GM19043 (cell line): ENCODE measurements at regions not wholly inside any gene's neighbourhood (a gene's known extent, or its start where the extent isn't known, plus 50 kb on each side); places are given as distances from the start of the nearest gene placed in this dataset.

Experiments
- ATAC-seq: cut with Tn5 transposase; IDR thresholded peaks from one replicate; pipeline ENCODE4 v1.9.1; 2021; ENCODE audit warnings: low read depth; ENCODE audit not compliant: unreplicated experiment

DNA sequence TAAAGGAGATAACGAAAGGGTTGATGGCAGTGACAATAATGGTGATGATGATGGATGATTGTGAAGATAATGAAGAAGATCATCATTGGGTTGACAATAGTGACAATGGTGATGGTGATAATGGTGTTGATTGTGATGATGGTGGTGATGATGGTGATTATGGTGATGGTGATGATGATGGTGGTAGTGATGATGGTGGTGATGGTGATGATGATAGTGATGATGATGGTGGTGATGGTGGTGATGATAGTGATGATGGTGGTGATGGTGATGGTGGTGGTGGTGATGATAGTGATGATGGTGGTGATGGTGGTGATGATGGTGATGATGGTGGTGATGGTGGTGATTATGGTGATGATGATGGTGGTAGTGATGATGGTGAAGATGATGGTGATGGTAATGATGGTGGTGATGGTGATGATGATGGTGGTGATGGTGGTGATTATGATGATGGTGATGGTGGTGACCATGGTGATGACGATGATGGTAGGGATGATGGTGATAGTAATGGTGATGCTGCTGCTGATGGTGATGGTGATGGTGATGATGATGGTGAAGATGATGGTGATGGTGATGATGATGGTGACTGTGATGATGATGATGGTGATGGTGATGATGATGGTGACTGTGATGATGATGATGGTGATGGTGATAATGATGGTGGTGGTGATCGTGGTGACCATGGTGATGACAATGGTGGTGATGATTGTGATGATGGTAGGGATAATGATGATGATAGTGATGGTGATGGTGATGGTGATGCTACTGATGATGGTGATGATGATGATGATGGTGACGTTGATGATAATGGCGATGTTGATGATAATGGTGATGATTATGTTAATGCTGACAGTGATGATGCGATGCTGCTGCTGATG is 61.6 kb upstream of the NKX1-1 start:
- no peak for ATAC-seq

DNA sequence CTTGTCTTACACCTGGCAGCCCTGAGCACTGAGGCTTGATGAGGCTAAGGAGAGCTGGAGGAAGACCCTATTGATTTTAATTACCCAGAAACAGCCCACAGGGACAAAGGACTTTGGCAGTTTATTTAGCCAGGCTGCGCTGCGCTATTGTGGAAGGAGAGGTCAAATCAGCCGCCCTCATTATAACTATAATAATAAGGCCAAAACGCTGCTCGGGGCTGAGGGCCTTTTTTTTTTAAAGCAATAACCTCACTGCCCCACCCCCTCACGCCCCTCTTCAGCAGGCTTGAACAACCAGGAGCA is 60.6 kb upstream of the NKX1-1 start:
- no peak for ATAC-seq

DNA sequence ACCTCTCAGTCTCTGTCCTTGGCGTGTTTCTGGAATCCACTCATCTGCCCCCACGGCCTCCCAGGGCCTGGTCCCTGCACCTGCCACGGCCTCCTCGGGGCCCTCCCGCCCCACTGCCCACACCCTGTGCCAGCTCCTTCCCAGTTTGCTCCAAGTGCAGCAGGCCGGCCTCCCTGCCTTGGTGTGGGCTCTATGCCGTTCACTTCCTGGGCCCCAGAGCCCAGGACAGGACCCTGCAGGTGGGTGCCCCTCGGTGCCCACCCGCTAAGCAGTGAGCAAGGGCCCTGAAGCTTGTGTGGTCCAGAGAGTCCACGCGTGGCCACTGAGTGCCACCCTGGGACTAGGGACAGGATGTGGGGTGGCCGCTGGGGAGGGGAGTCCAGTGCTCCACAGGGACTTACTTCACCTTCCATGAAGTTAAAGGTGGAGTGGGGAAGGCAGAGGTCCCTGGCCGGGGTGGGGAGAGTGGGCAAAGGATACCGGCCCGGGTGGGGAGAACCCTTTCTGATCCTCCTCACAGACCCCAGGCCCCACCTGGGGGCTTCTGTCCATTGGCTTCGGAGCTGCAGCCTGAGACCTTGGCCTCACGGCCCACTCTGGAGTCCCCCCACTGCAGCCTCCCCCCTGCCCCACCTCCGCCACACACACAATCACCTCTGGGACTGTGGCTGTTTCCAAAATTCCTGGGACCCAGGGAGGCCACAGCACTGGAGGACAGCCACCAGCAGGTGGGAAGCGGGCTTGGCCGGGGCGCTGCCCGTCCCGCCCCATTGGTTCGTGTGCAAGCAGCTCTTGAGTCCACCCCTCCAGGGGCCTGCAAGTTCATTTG is 60.0 kb upstream of the NKX1-1 start:
- ATAC-seq = no peak

DNA sequence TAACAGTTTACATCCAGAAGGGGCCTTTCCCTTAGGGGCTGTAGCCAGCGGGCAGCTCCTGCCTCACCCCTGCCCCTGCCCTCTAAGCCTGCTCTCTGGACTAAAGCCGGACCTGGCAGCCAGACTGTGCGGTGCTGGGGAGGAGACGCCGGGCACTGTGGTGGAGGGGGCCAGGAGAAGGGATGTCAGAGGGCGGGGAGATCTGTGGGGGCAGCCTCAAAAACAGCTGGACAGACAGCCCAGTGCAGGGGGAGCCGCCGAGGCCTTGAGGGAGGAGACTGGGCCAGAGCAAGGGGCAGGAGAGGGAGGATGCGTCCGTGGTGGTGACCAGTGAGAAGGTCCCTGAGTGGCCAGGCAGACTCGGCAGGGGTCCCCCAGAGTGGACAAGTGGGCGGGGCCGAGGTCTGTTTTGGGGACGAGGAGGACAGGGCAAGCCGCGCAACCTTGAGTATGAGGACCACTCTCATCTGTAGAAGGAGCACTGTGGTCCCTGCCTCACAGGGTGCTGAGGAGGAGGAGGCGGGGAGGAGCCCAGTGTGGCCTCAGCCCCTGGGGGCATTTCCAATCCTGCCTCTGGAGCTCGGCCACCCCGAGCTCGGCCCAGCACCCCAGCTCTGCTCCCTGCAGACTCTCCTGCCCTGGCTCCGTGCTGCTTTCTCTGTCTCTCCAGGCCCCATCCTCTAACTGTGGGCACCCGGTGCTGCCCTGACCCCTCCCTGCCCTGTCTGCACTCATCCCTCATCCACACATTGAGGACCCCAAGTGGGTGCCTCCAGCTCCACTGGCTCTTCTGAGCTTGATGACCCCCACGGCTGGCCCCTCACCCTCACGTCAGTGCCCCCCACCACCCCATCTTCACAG is 59.2 kb upstream of the NKX1-1 start:
- ATAC-seq = no peak

DNA sequence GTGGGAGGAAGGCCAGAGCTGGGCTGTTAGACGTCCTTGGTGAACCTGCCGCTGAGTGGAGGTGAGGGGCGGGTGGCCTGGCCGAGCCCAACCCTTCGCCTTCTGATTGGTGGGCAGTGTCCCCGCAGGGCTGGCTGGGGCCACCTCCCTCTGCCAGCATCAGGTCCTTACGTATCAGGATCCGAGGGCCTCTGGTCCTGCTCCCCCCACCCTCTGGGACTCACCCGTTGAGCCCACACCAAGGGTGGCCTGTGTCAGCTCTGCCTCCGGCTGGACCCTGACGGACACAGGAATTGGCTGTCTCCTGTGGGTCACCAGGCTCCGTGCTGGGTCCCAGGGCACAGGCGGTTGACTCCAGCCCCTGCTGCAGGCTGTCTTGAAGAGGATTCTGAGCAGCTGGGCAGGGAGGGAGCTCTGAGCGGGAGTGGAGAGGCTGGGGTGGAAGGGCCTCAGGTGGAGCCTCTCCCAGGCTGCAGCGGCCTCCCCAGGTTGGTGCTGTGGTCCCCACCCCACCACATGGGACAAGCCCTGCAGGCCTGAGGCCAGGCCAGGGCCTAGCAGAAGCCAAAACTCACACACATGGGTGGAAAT is 58.4 kb upstream of the NKX1-1 start:
- no peak for ATAC-seq

DNA sequence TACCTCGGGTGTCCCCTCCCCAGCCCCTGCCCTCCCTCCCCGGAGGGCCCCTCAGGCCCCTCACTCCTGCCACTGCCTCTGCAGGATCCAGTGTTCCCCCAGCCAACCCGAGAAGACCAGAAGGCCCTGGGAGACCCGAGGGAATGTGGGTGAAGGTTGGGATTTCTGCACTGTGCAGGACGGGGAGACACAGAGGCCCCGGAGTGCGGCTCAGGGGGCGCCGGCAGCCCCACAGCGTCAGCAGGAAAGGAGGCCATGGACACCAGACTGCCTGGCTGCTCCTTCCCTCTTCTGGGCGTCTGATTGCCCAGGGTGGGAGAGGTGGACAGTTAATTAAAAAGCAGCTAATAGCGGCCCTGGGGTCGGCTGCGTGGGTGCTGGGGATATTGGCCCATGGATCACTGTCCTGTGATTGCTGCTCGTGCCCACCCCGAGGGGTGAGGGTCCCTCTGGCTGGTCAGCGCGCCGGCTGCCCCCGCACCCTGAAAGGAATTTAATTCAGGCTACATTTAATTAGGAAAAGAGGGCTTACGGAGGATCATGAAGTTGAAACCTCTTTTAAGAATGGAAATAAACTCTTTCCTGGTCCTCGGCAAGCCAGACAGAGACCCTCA is 57.8 kb upstream of the NKX1-1 start:
- no peak for ATAC-seq

DNA sequence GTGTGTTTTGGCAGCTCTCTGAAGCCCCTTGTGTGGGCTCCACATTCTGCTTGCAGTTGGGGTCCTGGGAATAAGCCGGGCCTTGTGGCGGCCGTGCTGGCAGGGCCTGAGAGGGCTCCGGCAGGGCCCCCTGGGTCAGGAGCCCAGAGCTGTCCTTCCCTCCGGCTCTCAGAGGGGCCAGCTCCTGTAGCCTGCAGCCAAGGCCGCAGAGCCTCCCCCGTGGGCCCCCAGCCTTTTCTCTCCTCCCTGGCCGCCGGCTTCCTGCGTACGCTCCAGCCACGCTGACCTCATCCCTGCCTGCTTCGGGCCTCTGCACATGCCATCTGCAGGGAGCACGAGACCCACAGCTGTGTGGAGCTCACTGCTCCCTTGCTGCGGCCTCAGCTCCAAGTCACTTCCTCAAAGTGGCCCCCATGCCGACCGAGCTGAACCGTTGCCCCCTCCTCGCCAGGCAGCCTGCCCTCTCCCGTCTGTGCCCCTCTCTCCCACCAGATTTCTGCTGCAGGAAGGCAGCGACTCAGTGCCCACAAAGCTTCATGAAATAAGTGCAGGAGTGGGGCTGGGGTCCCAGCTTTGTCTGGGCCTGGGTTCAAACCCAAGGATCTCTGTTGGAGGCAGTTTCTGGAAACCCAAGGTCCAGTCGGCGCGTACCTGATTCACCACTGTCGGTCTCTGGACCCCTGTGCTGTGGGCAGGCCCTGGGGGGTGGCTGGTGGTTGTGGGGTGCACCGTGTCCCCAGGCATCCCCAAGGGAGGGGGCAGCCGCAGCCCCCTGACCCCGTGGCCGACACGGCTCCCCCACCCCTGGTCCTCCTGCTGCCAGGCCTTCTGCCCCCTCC is 57.1 kb upstream of the NKX1-1 start:
- no peak for ATAC-seq

DNA sequence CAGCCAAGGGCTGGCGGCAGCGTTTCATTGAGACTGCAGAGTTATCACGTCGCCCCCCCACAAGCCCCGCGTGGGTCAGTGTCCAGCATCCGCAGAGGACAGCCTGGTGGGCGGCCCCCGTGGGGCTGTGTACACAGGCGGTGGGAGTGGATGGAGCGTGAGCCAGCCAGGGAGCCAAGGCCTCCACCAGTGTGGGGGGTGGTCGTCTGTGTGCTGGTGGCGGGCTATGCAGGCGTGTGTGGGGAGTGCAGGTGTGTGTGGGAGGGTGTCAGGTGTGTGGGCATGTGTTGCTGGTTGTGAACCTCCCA is 56.5 kb upstream of the NKX1-1 start:
- no peak for ATAC-seq

DNA sequence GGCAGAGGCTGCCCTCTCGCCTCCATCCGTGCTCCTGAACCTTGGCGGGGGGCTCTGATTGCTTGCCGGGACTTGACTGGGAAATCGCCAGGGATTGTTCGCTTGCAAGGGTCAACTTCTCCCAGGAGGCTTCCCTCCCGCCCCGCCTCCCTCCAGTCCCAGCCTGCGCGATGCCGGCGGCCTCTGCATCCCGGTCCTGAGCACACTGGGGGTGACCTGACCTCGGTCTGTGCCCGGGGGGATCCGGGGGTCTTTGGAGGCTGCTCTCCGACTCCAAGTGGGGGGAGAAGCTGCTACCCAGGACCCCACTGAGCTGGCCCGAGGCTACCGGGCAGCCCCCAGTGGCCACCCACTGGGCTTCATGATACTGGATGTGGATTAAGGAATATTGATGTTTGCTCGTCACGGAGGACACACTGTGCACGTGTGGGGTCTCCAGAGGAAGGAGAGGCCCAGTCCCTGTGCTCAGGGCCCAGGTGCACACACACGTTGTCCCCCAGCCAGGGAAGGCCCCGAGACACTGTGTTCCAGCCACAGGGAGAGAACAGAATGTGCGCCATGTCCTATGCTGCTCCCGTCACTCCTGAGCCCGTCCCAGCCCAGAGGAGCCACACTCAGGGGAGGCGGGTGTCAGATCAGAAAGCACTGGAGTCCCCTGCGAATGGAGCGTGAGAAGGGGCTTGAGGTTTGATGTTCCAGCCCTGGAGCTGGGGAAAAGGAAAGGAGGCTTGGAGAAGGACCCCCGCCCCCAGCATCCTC is 55.9 kb upstream of the NKX1-1 start:
- ATAC-seq = no peak

DNA sequence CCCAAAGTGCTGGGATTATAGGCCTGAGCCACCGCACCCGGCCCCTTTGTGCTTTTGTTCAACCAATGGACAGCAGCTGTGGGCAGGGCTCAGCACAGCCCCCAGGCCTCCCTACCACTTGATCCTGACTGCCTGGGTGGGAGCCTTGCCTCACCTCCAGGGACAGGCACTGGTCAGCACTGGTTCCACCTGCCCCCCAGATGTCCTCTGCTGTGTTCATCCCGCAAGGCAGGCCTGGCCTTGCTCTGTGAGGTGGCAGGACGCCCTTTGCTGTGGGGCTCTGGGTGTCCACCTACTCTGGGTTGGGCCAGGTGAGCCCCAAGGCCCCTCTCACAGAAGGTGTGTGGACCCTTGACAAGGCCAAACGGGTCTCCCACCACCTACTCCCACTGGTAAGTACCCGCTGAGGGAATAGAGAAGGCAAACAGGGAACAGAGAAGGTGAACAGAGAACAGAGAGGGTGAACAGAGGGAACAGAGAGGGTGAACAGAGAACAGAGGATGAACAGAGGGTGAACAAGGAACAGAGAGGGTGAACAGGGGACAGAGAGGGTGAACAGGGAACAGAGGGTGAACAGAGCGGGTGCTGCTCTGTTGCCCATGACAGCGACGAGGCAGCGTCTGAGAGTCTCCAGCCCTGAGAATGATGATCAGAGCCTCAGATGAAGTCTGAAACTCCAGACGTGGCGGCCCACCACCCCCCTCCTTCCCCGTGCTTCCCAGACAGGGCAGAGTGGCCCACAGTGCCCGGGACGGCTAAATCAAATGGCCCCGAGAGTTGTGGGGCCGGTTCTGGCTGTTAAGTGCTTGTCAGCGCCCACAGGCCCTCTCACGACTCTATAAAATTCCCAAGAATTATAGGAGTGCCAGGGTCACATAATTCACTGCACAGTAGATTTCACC is 55.0 kb upstream of the NKX1-1 start:
- no peak for ATAC-seq

DNA sequence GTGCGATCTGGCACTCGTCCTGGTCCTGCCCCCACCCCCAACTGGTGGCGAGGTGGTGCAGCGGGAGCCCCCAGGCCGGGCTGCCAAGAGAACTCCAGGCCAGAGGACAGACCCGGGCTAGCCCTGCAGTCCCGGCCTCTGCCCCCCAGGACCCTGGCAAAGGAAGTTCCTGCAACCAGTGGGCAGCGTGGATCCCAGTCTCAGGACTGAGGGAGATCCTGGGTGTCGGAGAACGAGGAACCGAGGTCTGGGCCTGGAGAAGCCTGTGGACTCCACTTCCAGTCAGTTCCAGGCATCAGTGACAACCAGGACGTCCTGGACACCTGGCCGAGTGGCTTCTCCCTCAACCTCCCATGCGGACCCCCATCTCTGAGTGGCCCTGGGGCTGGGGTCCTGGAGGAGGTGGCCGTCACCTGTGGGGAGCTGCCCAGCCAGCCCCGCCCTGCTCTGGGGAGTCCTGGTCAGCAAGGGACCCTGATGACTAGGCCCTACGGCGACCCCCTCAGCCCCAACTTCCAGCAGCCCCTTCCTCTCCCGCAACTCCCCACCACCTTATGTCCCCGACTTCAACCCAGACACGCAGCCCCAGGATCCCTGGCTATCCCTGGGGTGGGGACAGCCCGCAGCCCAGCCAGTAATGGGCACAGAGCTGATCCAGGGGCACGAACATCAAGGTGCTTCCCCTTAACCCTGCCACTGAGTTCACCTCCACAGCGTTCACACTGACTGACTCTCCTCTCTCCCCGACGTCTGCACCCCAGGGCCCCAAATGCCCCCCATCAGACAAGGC is 53.7 kb upstream of the NKX1-1 start:
- ATAC-seq = no peak

DNA sequence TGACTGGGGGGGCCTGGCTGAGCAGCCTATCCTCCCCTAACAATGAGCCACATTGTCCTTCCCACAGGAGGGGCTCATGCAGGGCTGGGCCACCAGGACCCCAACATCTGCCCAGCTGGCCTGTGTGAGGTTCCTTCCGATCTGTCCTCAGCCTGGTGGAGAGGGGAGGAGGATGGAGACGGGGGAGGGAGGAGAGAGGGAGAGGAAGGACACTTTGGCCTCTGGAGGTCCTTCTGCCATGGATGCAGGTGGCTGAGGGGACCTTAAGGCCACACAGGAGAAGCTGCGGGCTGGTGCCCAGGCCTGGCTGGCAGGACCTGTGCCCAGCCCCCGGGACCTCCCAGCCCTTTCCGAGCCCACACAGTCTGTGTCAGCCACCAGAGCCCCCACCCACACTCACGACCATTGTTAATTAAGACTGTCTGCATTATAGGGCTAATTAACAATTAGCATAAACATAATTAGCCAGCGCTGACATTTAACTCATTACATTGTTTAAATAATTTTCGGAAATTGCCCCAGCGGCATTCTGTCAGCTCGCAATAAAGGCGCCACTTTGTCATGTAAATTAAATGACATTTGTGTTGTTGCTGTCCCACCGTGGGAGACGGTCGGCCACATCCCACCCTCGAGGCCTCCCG is 53.0 kb upstream of the NKX1-1 start:
- no peak for ATAC-seq

DNA sequence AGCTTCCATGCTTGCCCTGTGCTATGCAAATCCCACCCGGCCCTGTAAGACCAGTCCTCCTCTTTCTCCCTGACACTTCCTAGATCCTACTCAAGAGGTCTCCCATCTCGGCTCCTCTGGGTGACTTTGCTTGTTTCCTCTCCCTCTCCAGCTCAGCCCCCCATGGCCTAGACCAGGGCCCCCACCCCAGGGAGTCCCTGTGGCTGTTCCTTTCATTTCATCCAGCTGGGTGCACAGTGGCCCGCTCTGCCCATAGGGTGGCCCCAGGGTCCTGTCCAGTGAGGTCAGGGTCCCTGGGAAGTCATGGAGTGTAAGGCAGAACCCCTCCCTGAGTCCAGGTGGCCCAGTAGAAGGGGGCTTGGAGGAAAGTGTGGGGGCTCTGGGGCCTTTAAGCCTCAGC is 52.3 kb upstream of the NKX1-1 start:
- no peak for ATAC-seq
